GM21717 (cell line): ENCODE measurements at regions not wholly inside any gene's neighbourhood (a gene's known extent, or its start where the extent isn't known, plus 50 kb on each side); places are given as distances from the start of the nearest gene placed in this dataset.
"Not testable (repeated sequence)": the region's sequence is repeated elsewhere in the genome, so short reads cannot be mapped to it uniquely, and the experiment has no call there.

Source experiments
- ATAC-seq: cut with Tn5 transposase; IDR thresholded peaks from one replicate; pipeline ENCODE4 v1.9.1; 2021; ENCODE audit warnings: mild to moderate bottlenecking, moderate library complexity; ENCODE audit not compliant: unreplicated experiment

GRCh38 chr14:105653921-105654320, 127.5 kb downstream of the TMEM121 start:
- ATAC-seq: not testable (repeated sequence)

GRCh38 chr14:105659255-105659654, 132.9 kb downstream of the TMEM121 start:
- not testable (repeated sequence) for ATAC-seq

GRCh38 chr14:105659935-105660527, 133.6 kb downstream of the TMEM121 start:
- no peak for ATAC-seq

- no peak for ATAC-seq
Measured at GRCh38 chr14:105660816-105661531, 134.6 kb downstream of the TMEM121 start.

- ATAC-seq: not testable (repeated sequence)
Measured at GRCh38 chr14:105662043-105662442, 135.7 kb downstream of the TMEM121 start.

GRCh38 chr14:105662592-105662991, 136.2 kb downstream of the TMEM121 start:
- not testable (repeated sequence) for ATAC-seq

GRCh38 chr14:105663323-105663722, 136.9 kb downstream of the TMEM121 start:
- ATAC-seq: not testable (repeated sequence)

- not testable (repeated sequence) for ATAC-seq
Measured at GRCh38 chr14:105663818-105664596, 137.6 kb downstream of the TMEM121 start.

GRCh38 chr14:105664691-105665090, 138.3 kb downstream of the TMEM121 start:
- ATAC-seq: no peak

- ATAC-seq: no peak
Measured at GRCh38 chr14:105665247-105665950, 139.0 kb downstream of the TMEM121 start.

GRCh38 chr14:105665951-105666277, 139.5 kb downstream of the TMEM121 start:
- no peak for ATAC-seq

GRCh38 chr14:105666420-105666819, 140.0 kb downstream of the TMEM121 start:
- ATAC-seq: no peak

- not testable (repeated sequence) for ATAC-seq
Measured at GRCh38 chr14:105666991-105667662, 140.7 kb downstream of the TMEM121 start.

GRCh38 chr14:105667663-105668020, 141.3 kb downstream of the TMEM121 start:
- ATAC-seq: not testable (repeated sequence)

GRCh38 chr14:105668021-105668420, 141.6 kb downstream of the TMEM121 start:
- ATAC-seq: not testable (repeated sequence)

- ATAC-seq: not testable (repeated sequence)
Measured at GRCh38 chr14:105668471-105669230, 142.3 kb downstream of the TMEM121 start.

- not testable (repeated sequence) for ATAC-seq
Measured at GRCh38 chr14:105669231-105669610, 142.8 kb downstream of the TMEM121 start.

GRCh38 chr14:105669646-105670045, 143.3 kb downstream of the TMEM121 start:
- not testable (repeated sequence) for ATAC-seq

- not testable (repeated sequence) for ATAC-seq
Measured at GRCh38 chr14:105672450-105673200, 146.2 kb downstream of the TMEM121 start.
